OCI-LY3 (cell line): ENCODE measurements at regions not wholly inside any gene's neighbourhood (a gene's known extent, or its start where the extent isn't known, plus 50 kb on each side); places are given as distances from the start of the nearest gene placed in this dataset.

ENCODE experiments used
- H2AFZ ChIP-seq: fragments of 200-600, 300-600 bp; shearing (Covaris generic); 2 replicates; pipeline ENCODE4 v1.6.0; 2014; ENCODE audit warnings: antibody characterized with exemption, low read depth, low read length
- H3K27ac ChIP-seq: fragments of 200-600, 300-600 bp; sonication (generic); 2 replicates; pipeline ENCODE4 v1.5.1; 2014; ENCODE audit warnings: mild to moderate bottlenecking, low read length, moderate library complexity, mixed read lengths
- H3K27me3 ChIP-seq: fragments of 200-600, 300-600 bp; sonication (generic); 2 replicates; pipeline ENCODE4 v1.6.1; 2014; ENCODE audit warnings: low read depth, low read length, mixed read lengths
- H3K36me3 ChIP-seq: fragments of 200-600, 300-600 bp; sonication (generic); replicated peaks from 2 replicates; pipeline ENCODE3; 2014; ENCODE audit warnings: low read depth, low read length, mixed read lengths
- H3K4me1 ChIP-seq: fragments of 300-600, 200-600 bp; sonication (generic); 2 replicates; pipeline ENCODE4 v1.6.1; 2014; ENCODE audit warnings: low read length, mixed read lengths
- H3K4me2 ChIP-seq: fragments of 200-600, 300-600 bp; sonication (generic); 2 replicates; pipeline ENCODE4 v1.6.1; 2014; ENCODE audit warnings: low read length, mixed read lengths
- H3K4me3 ChIP-seq: fragments of 300-600, 200-600 bp; sonication (generic); 2 replicates; pipeline ENCODE4 v1.5.1; 2014; ENCODE audit warnings: antibody characterized with exemption, mild to moderate bottlenecking, low read length, moderate library complexity
- H3K79me2 ChIP-seq: fragments of 300-600, 200-600 bp; shearing (Covaris generic); 2 replicates; pipeline ENCODE4 v1.6.1; 2014; ENCODE audit warnings: mild to moderate bottlenecking, low read length, mixed read lengths
- H3K9ac ChIP-seq: fragments of 300-600, 200-600 bp; shearing (Covaris generic); 2 replicates; pipeline ENCODE4 v1.6.0; 2014; ENCODE audit warnings: mild to moderate bottlenecking, low read length, moderate library complexity
- H3K9me3 ChIP-seq: fragments of 200-600, 300-600 bp; shearing (Covaris generic); 2 replicates; pipeline ENCODE4 v1.6.1; 2014; ENCODE audit warnings: low read length, mixed read lengths; ENCODE audit not compliant: insufficient read depth
- H4K20me1 ChIP-seq: fragments of 200-600, 300-600 bp; sonication (generic); 2 replicates; pipeline ENCODE4 v1.6.1; 2016; ENCODE audit warnings: low read length, mixed read lengths; ENCODE audit not compliant: insufficient read depth
- CTCF ChIP-seq: fragments of 200-600, 300-600 bp; sonication (generic); IDR thresholded peaks from 2 replicates; pipeline ENCODE4 v1.5.1; 2014; ENCODE audit warnings: antibody characterized with exemption, low read length, low read depth
- EZH2phosphoT487 ChIP-seq: fragments of 200-600 bp; shearing (Covaris generic); IDR thresholded peaks from 2 replicates; pipeline ENCODE4 v1.6.1; 2018; ENCODE audit warnings: antibody characterized with exemption, mixed run types, low read depth

GRCh38 chr1:88523854-88524528 lies 160.1 kb upstream of the PKN2 start:
- no peaks in the 10 kb centered on the region for H3K36me3 ChIP-seq
- no peak overlapping the region for H3K27ac ChIP-seq
- no peaks in the 10 kb centered on the region for H3K79me2 ChIP-seq
- H3K27me3 ChIP-seq: no peaks in the 10 kb centered on the region
- TF ChIP-seq CTCF: no peak
- no peak for TF ChIP-seq EZH2phosphoT487
- peaks cover 3% of the 10 kb centered on the region for H3K4me1 ChIP-seq
- no peak overlapping the region for H2AFZ ChIP-seq
- H4K20me1 ChIP-seq: no peaks in the 10 kb centered on the region
- H3K9ac ChIP-seq: no peak overlapping the region
- no peak overlapping the region for H3K4me3 ChIP-seq
- no peak overlapping the region for H3K4me2 ChIP-seq
- H3K9me3 ChIP-seq: no peaks in the 10 kb centered on the region

- Histone ChIP-seq H3K4me3 (no peak overlapping the region), H2AFZ (no peak overlapping the region), H3K36me3 (no peaks in the 10 kb centered on the region), H3K4me1 (peaks cover 25% of the 10 kb centered on the region), H3K4me2 (no peak overlapping the region), H3K27me3 (no peaks in the 10 kb centered on the region), H3K9me3 (no peaks in the 10 kb centered on the region), H4K20me1 (no peaks in the 10 kb centered on the region), H3K79me2 (no peaks in the 10 kb centered on the region), H3K27ac (no peak overlapping the region), H3K9ac (no peak overlapping the region)
- TF ChIP-seq EZH2phosphoT487 (no peak), CTCF (no peak)
Measured at GRCh38 chr1:88526456-88526855, 157.6 kb upstream of the PKN2 start.

- Histone ChIP-seq H4K20me1 (no peaks in the 10 kb centered on the region), H3K36me3 (no peaks in the 10 kb centered on the region), H3K4me3 (no peak overlapping the region), H3K27ac (no peak overlapping the region), H3K9ac (no peak overlapping the region; the same call in 1 of the 2 replicates), H3K9me3 (no peaks in the 10 kb centered on the region), H3K4me1 (peaks cover 29% of the 10 kb centered on the region), H3K27me3 (no peaks in the 10 kb centered on the region), H2AFZ (no peak overlapping the region), H3K4me2 (peak overlapping the region; percentile 73; the same call in 1 of the 2 replicates), H3K79me2 (no peaks in the 10 kb centered on the region)
- TF ChIP-seq EZH2phosphoT487: no peak
- no peak for TF ChIP-seq CTCF
Measured at GRCh38 chr1:88528792-88529191, 155.3 kb upstream of the PKN2 start.

- H3K9ac ChIP-seq: peak overlapping the region; percentile 17
Measured at GRCh38 chr1:88529581-88529980, 154.5 kb upstream of the PKN2 start.

More at GRCh38 chr1:88529581-88529980, 154.5 kb upstream of the PKN2 start:
- Histone ChIP-seq H3K79me2 (no peaks in the 10 kb centered on the region), H4K20me1 (no peaks in the 10 kb centered on the region), H2AFZ (0 out of 2 replicates have a peak overlapping the region, but pooled peaks have one; percentile 23), H3K27me3 (no peaks in the 10 kb centered on the region), H3K9me3 (no peaks in the 10 kb centered on the region), H3K4me2 (peak overlapping the region; percentile 73), H3K27ac (peak overlapping the region; percentile 23; the same call in 1 of the 2 replicates), H3K36me3 (no peaks in the 10 kb centered on the region), H3K4me3 (peak overlapping the region; percentile 56), H3K4me1 (peaks cover 29% of the 10 kb centered on the region)
- TF ChIP-seq CTCF: no peak
- TF ChIP-seq EZH2phosphoT487: no peak
